ENCODE measurements at regions not wholly inside any gene's neighbourhood (a gene's known extent, or its start where the extent isn't known, plus 50 kb on each side); places are given as distances from the start of the nearest gene placed in this dataset.

- H3K9ac ChIP-seq (ENCODE audit: low read depth in 1 of 2, low read length in 2 of 2): no peak overlapping the region
- H3K9me3 ChIP-seq (ENCODE audit: control insufficient read depth in 2 of 2, low read length in 2 of 2): no peaks in the 10 kb centered on the region
- H3K27ac ChIP-seq (ENCODE audit: low read depth in 2 of 2, low read length in 2 of 2): no peak overlapping the region
- H3K27me3 ChIP-seq (ENCODE audit: control insufficient read depth in 2 of 2, insufficient read depth in 2 of 2, low read length in 2 of 2): no peaks in the 10 kb centered on the region
- no peaks in the 10 kb centered on the region for H3K36me3 ChIP-seq (ENCODE audit: control insufficient read depth in 2 of 2, insufficient read depth in 2 of 2, low read length in 2 of 2)
- no peaks in the 10 kb centered on the region for H3K4me1 ChIP-seq (ENCODE audit: control insufficient read depth in 2 of 2, insufficient read depth in 2 of 2, low read length in 2 of 2)
- no peak overlapping the region for H3K4me3 ChIP-seq (ENCODE audit: low read length in 2 of 2)
Measured at GRCh38 chr12:60107992-60108391, 512.2 kb downstream of the SLC16A7 start.

GRCh38 chr12:60112063-60112462, 516.2 kb downstream of the SLC16A7 start:
- peaks cover 0 to 3% of the 10 kb centered on the region in 2 donors for H3K9me3 ChIP-seq (ENCODE audit: control insufficient read depth in 2 of 2, low read length in 2 of 2)
- no peak overlapping the region for H3K27ac ChIP-seq (ENCODE audit: low read depth in 2 of 2, low read length in 2 of 2)
- H3K4me3 ChIP-seq (ENCODE audit: low read length in 2 of 2): no peak overlapping the region
- no peaks in the 10 kb centered on the region for H3K27me3 ChIP-seq (ENCODE audit: control insufficient read depth in 2 of 2, insufficient read depth in 2 of 2, low read length in 2 of 2)
- H3K4me1 ChIP-seq (ENCODE audit: control insufficient read depth in 2 of 2, insufficient read depth in 2 of 2, low read length in 2 of 2): no peaks in the 10 kb centered on the region
- H3K36me3 ChIP-seq (ENCODE audit: control insufficient read depth in 2 of 2, insufficient read depth in 2 of 2, low read length in 2 of 2): no peaks in the 10 kb centered on the region
- H3K9ac ChIP-seq (ENCODE audit: low read depth in 1 of 2, low read length in 2 of 2): no peak overlapping the region

DNA sequence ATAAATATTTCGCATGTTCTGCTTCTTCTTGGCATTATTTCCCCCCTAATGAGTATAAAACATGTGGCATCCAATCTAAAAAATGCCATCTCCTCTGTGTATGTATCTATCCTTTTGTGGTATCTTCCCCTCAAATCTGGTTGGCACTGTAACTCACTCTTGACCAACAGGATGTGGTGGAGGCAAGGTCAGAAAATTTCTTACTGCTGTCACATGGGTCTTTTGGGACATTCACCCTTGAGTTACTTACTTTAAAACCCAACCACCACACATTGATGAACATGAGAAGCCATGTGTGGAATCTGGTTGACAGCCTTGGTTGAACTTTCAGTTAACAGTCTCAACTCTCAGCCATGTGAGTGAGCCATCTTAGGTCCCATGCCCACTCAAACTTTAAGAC, 516.9 kb downstream of the SLC16A7 start:
- no peak overlapping the region for H3K27ac ChIP-seq (ENCODE audit: low read depth in 2 of 2, low read length in 2 of 2)
- no peak overlapping the region for H3K9ac ChIP-seq (ENCODE audit: low read depth in 1 of 2, low read length in 2 of 2)
- peaks cover 0 to 3% of the 10 kb centered on the region in 2 donors for H3K9me3 ChIP-seq (ENCODE audit: control insufficient read depth in 2 of 2, low read length in 2 of 2)
- H3K4me3 ChIP-seq (ENCODE audit: low read length in 2 of 2): no peak overlapping the region
- H3K36me3 ChIP-seq (ENCODE audit: control insufficient read depth in 2 of 2, insufficient read depth in 2 of 2, low read length in 2 of 2): no peaks in the 10 kb centered on the region
- no peaks in the 10 kb centered on the region for H3K4me1 ChIP-seq (ENCODE audit: control insufficient read depth in 2 of 2, insufficient read depth in 2 of 2, low read length in 2 of 2)
- no peaks in the 10 kb centered on the region for H3K27me3 ChIP-seq (ENCODE audit: control insufficient read depth in 2 of 2, insufficient read depth in 2 of 2, low read length in 2 of 2)

- Histone ChIP-seq H3K9me3 (ENCODE audit: control insufficient read depth in 2 of 2, low read length in 2 of 2) (peaks cover 0 to 3% of the 10 kb centered on the region in 2 donors), H3K9ac (ENCODE audit: low read depth in 1 of 2, low read length in 2 of 2) (no peak overlapping the region), H3K36me3 (ENCODE audit: control insufficient read depth in 2 of 2, insufficient read depth in 2 of 2, low read length in 2 of 2) (no peaks in the 10 kb centered on the region), H3K4me3 (ENCODE audit: low read length in 2 of 2) (no peak overlapping the region), H3K27ac (ENCODE audit: low read depth in 2 of 2, low read length in 2 of 2) (no peak overlapping the region), H3K4me1 (ENCODE audit: control insufficient read depth in 2 of 2, insufficient read depth in 2 of 2, low read length in 2 of 2) (no peaks in the 10 kb centered on the region), H3K27me3 (ENCODE audit: control insufficient read depth in 2 of 2, insufficient read depth in 2 of 2, low read length in 2 of 2) (no peaks in the 10 kb centered on the region)
Measured at GRCh38 chr12:60114169-60114568, 518.3 kb downstream of the SLC16A7 start.

DNA sequence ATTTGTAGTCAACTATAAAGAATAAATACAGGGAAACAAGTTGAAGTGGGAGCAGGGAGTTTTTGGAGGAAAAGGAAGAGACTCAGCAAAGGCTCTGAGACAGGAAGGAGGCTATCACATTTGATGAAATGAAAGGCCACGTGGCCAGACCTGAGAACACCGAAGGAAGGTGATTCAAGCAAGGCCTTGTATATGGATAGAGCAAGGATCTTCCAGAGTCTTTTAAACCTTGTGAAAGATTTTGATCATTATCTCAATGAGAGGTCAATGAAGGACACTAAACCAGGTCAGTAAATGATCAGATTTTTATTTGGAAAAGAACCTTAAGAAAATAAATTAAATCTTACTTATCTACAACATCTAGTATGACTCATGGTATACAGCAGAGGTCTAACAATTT, 523.5 kb downstream of the SLC16A7 start:
- Histone ChIP-seq H3K4me3 (ENCODE audit: low read length in 2 of 2) (no peak overlapping the region), H3K9me3 (ENCODE audit: control insufficient read depth in 2 of 2, low read length in 2 of 2) (peaks cover 0 to 3% of the 10 kb centered on the region in 2 donors), H3K36me3 (ENCODE audit: control insufficient read depth in 2 of 2, insufficient read depth in 2 of 2, low read length in 2 of 2) (no peaks in the 10 kb centered on the region), H3K9ac (ENCODE audit: low read depth in 1 of 2, low read length in 2 of 2) (no peak overlapping the region), H3K27me3 (ENCODE audit: control insufficient read depth in 2 of 2, insufficient read depth in 2 of 2, low read length in 2 of 2) (no peaks in the 10 kb centered on the region), H3K27ac (ENCODE audit: low read depth in 2 of 2, low read length in 2 of 2) (no peak overlapping the region), H3K4me1 (ENCODE audit: control insufficient read depth in 2 of 2, insufficient read depth in 2 of 2, low read length in 2 of 2) (no peaks in the 10 kb centered on the region)

DNA sequence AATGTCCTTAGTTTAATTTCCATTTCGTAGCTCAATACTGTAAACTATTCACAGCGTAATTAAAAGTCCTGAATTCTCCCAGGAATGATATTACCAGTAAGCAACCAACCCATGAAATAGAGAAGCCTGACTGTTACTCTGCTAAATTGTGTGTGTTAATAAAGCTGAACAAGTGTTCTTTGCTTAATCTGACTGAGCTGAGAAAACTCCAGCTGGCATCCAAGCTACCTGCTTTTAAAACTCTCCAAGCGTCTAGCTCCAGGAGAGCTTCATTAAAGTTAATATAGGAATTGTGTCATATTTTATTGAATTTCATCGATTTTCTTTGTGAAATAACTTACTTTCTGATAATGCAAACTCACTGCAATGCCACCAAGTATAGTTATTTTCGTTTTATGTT, 524.4 kb downstream of the SLC16A7 start:
- H3K4me1 ChIP-seq (ENCODE audit: control insufficient read depth in 2 of 2, insufficient read depth in 2 of 2, low read length in 2 of 2): no peaks in the 10 kb centered on the region
- peaks cover 0 to 2% of the 10 kb centered on the region in 2 donors for H3K9me3 ChIP-seq (ENCODE audit: control insufficient read depth in 2 of 2, low read length in 2 of 2)
- no peak overlapping the region for H3K9ac ChIP-seq (ENCODE audit: low read depth in 1 of 2, low read length in 2 of 2)
- no peaks in the 10 kb centered on the region for H3K27me3 ChIP-seq (ENCODE audit: control insufficient read depth in 2 of 2, insufficient read depth in 2 of 2, low read length in 2 of 2)
- H3K27ac ChIP-seq (ENCODE audit: low read depth in 2 of 2, low read length in 2 of 2): no peak overlapping the region
- no peak overlapping the region for H3K4me3 ChIP-seq (ENCODE audit: low read length in 2 of 2)
- no peaks in the 10 kb centered on the region for H3K36me3 ChIP-seq (ENCODE audit: control insufficient read depth in 2 of 2, insufficient read depth in 2 of 2, low read length in 2 of 2)

GRCh38 chr12:60123557-60123956, 527.7 kb downstream of the SLC16A7 start:
- no peaks in the 10 kb centered on the region for H3K36me3 ChIP-seq (ENCODE audit: control insufficient read depth in 2 of 2, insufficient read depth in 2 of 2, low read length in 2 of 2)
- no peaks in the 10 kb centered on the region for H3K27me3 ChIP-seq (ENCODE audit: control insufficient read depth in 2 of 2, insufficient read depth in 2 of 2, low read length in 2 of 2)
- no peak overlapping the region for H3K9ac ChIP-seq (ENCODE audit: low read depth in 1 of 2, low read length in 2 of 2)
- H3K9me3 ChIP-seq (ENCODE audit: control insufficient read depth in 2 of 2, low read length in 2 of 2): no peaks in the 10 kb centered on the region
- H3K27ac ChIP-seq (ENCODE audit: low read depth in 2 of 2, low read length in 2 of 2): no peak overlapping the region
- H3K4me1 ChIP-seq (ENCODE audit: control insufficient read depth in 2 of 2, insufficient read depth in 2 of 2, low read length in 2 of 2): no peaks in the 10 kb centered on the region
- H3K4me3 ChIP-seq (ENCODE audit: low read length in 2 of 2): no peak overlapping the region

- H3K27me3 ChIP-seq (ENCODE audit: control insufficient read depth in 2 of 2, insufficient read depth in 2 of 2, low read length in 2 of 2): no peaks in the 10 kb centered on the region
- no peak overlapping the region for H3K4me3 ChIP-seq (ENCODE audit: low read length in 2 of 2)
- no peak overlapping the region for H3K9ac ChIP-seq (ENCODE audit: low read depth in 1 of 2, low read length in 2 of 2)
- no peaks in the 10 kb centered on the region for H3K9me3 ChIP-seq (ENCODE audit: control insufficient read depth in 2 of 2, low read length in 2 of 2)
- no peaks in the 10 kb centered on the region for H3K4me1 ChIP-seq (ENCODE audit: control insufficient read depth in 2 of 2, insufficient read depth in 2 of 2, low read length in 2 of 2)
- no peak overlapping the region for H3K27ac ChIP-seq (ENCODE audit: low read depth in 2 of 2, low read length in 2 of 2)
- H3K36me3 ChIP-seq (ENCODE audit: control insufficient read depth in 2 of 2, insufficient read depth in 2 of 2, low read length in 2 of 2): no peaks in the 10 kb centered on the region
Measured at GRCh38 chr12:60137513-60137912, 541.7 kb downstream of the SLC16A7 start.

- Histone ChIP-seq H3K27me3 (ENCODE audit: control insufficient read depth in 2 of 2, insufficient read depth in 2 of 2, low read length in 2 of 2) (no peaks in the 10 kb centered on the region), H3K4me3 (ENCODE audit: low read length in 2 of 2) (no peak overlapping the region), H3K9ac (ENCODE audit: low read depth in 1 of 2, low read length in 2 of 2) (no peak overlapping the region), H3K36me3 (ENCODE audit: control insufficient read depth in 2 of 2, insufficient read depth in 2 of 2, low read length in 2 of 2) (no peaks in the 10 kb centered on the region), H3K4me1 (ENCODE audit: control insufficient read depth in 2 of 2, insufficient read depth in 2 of 2, low read length in 2 of 2) (no peaks in the 10 kb centered on the region), H3K27ac (ENCODE audit: low read depth in 2 of 2, low read length in 2 of 2) (no peak overlapping the region), H3K9me3 (ENCODE audit: control insufficient read depth in 2 of 2, low read length in 2 of 2) (no peaks in the 10 kb centered on the region)
Measured at GRCh38 chr12:60138526-60138925, 542.7 kb downstream of the SLC16A7 start.

DNA sequence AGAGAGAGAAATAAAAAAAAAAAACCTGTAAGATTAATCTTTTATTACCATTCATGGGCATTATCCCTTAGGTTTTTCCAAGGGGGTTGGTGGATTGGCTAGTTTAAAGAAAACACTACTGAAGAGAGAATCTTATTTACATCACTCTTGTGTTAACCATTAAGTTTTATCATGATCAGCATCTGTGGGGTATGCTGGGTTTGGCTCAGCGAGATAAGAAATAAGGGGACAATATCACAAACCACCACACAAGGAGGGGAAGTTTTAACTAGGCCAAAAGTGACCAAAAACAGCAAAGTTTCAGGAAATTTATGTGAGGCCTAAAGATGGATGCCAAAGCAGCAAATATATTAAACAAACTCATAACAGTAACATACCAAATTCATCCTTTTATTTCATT, 548.6 kb downstream of the SLC16A7 start:
- H3K9me3 ChIP-seq (ENCODE audit: control insufficient read depth in 2 of 2, low read length in 2 of 2): no peaks in the 10 kb centered on the region
- H3K27me3 ChIP-seq (ENCODE audit: control insufficient read depth in 2 of 2, insufficient read depth in 2 of 2, low read length in 2 of 2): no peaks in the 10 kb centered on the region
- H3K4me1 ChIP-seq (ENCODE audit: control insufficient read depth in 2 of 2, insufficient read depth in 2 of 2, low read length in 2 of 2): no peaks in the 10 kb centered on the region
- no peak overlapping the region for H3K9ac ChIP-seq (ENCODE audit: low read depth in 1 of 2, low read length in 2 of 2)
- no peaks in the 10 kb centered on the region for H3K36me3 ChIP-seq (ENCODE audit: control insufficient read depth in 2 of 2, insufficient read depth in 2 of 2, low read length in 2 of 2)
- H3K27ac ChIP-seq (ENCODE audit: low read depth in 2 of 2, low read length in 2 of 2): no peak overlapping the region
- no peak overlapping the region for H3K4me3 ChIP-seq (ENCODE audit: low read length in 2 of 2)

GRCh38 chr12:60148109-60148508, 552.3 kb downstream of the SLC16A7 start:
- no peak overlapping the region for H3K27ac ChIP-seq (ENCODE audit: low read depth in 2 of 2, low read length in 2 of 2)
- H3K4me3 ChIP-seq (ENCODE audit: low read length in 2 of 2): no peak overlapping the region
- H3K36me3 ChIP-seq (ENCODE audit: control insufficient read depth in 2 of 2, insufficient read depth in 2 of 2, low read length in 2 of 2): no peaks in the 10 kb centered on the region
- H3K27me3 ChIP-seq (ENCODE audit: control insufficient read depth in 2 of 2, insufficient read depth in 2 of 2, low read length in 2 of 2): no peaks in the 10 kb centered on the region
- H3K4me1 ChIP-seq (ENCODE audit: control insufficient read depth in 2 of 2, insufficient read depth in 2 of 2, low read length in 2 of 2): no peaks in the 10 kb centered on the region
- H3K9ac ChIP-seq (ENCODE audit: low read depth in 1 of 2, low read length in 2 of 2): no peak overlapping the region
- no peaks in the 10 kb centered on the region for H3K9me3 ChIP-seq (ENCODE audit: control insufficient read depth in 2 of 2, low read length in 2 of 2)
